DND-41 (cell line): ENCODE measurements at regions not wholly inside any gene's neighbourhood (a gene's known extent, or its start where the extent isn't known, plus 50 kb on each side); places are given as distances from the start of the nearest gene placed in this dataset.
A peak's percentile ranks its signal among the peaks of the same experiment; 100 is the strongest.

Experiments used
- ATAC-seq: fragments of 200-7000 bp; cut with Tn5 transposase; 3 replicates; pipeline ENCODE4 v1.9.1; 2021; ENCODE audit warnings: low read depth; ENCODE audit not compliant: insufficient read depth
- DNase-seq: peaks from one replicate; pipeline ENCODE4 v3.0.0-alpha.2; 2020
- H2AFZ ChIP-seq: 2 replicates; pipeline ENCODE4 v1.6.0; 2012; ENCODE audit warnings: low read depth, low read length
- H3K27ac ChIP-seq: 2 replicates; pipeline ENCODE4 v1.5.1; 2012; ENCODE audit warnings: low read length, inconsistent platforms
- H3K27me3 ChIP-seq: fragments of 200-600 bp; sonication (generic); 2 replicates; pipeline ENCODE4 v1.6.0; 2012; ENCODE audit warnings: low read length, mild to moderate bottlenecking, inconsistent platforms; ENCODE audit not compliant: insufficient read depth, poor library complexity
- H3K36me3 ChIP-seq: 2 replicates; pipeline ENCODE4 v1.5.1; 2012; ENCODE audit warnings: low read length, inconsistent platforms; ENCODE audit not compliant: insufficient read depth
- H3K4me1 ChIP-seq: 2 replicates; pipeline ENCODE4 v1.5.1; 2012; ENCODE audit warnings: mild to moderate bottlenecking, low read length; ENCODE audit not compliant: insufficient read depth
- H3K4me2 ChIP-seq: 2 replicates; pipeline ENCODE4 v1.6.0; 2012; ENCODE audit warnings: mild to moderate bottlenecking, moderate library complexity, low read length, inconsistent platforms; ENCODE audit not compliant: insufficient read depth
- H3K4me3 ChIP-seq, 2 experiments: fragments of 200-600 bp in 1 of 2; shearing (Covaris generic) in 1 of 2; 2 replicates each; pipeline ENCODE4 v1.5.1; 2012 to 2016; ENCODE audit warnings: inconsistent platforms in 2 of 2, low read length in 2 of 2, mild to moderate bottlenecking in 2 of 2, low read depth in 1 of 2, moderate library complexity in 1 of 2
- H3K79me2 ChIP-seq: 2 replicates; pipeline ENCODE4 v1.6.0; 2012; ENCODE audit warnings: low read length, inconsistent platforms; ENCODE audit not compliant: insufficient read depth
- H3K9ac ChIP-seq: 2 replicates; pipeline ENCODE4 v1.6.0; 2012; ENCODE audit warnings: low read depth, mild to moderate bottlenecking, inconsistent platforms, low read length, moderate library complexity
- H3K9me3 ChIP-seq: 2 replicates; pipeline ENCODE4 v1.5.1; 2012; ENCODE audit warnings: low read length, moderate library complexity, mild to moderate bottlenecking, inconsistent platforms; ENCODE audit not compliant: insufficient read depth, severe bottlenecking
- H4K20me1 ChIP-seq: 2 replicates; pipeline ENCODE4 v1.6.0; 2012; ENCODE audit warnings: low read length; ENCODE audit not compliant: insufficient read depth
- CTCF ChIP-seq: IDR thresholded peaks from 2 replicates; pipeline ENCODE4 v1.5.1; 2012; ENCODE audit warnings: borderline replicate concordance, low read length, moderate library complexity, mild to moderate bottlenecking; ENCODE audit not compliant: poor library complexity, severe bottlenecking; ENCODE audit errors: extremely low read depth
- EZH2 ChIP-seq: IDR thresholded peaks from 3 replicates; pipeline ENCODE4 v1.6.1; 2012; ENCODE audit warnings: borderline replicate concordance, low read depth, mild to moderate bottlenecking, moderate library complexity, low read length, inconsistent platforms; ENCODE audit not compliant: severe bottlenecking

- no peaks in the 10 kb centered on the region for H3K27me3 ChIP-seq
- no peak overlapping the region for H3K4me3 ChIP-seq
- H4K20me1 ChIP-seq = no peaks in the 10 kb centered on the region
- no peak overlapping the region for H3K4me2 ChIP-seq
- H3K4me1 ChIP-seq = no peaks in the 10 kb centered on the region
- no peaks in the 10 kb centered on the region for H3K79me2 ChIP-seq
- no peak overlapping the region for H3K27ac ChIP-seq
- H2AFZ ChIP-seq = no peak overlapping the region
- TF ChIP-seq CTCF = no peak
- TF ChIP-seq EZH2 = no peak
- DNase-seq (no peak), ATAC-seq (no peak)
- no peak overlapping the region for H3K9ac ChIP-seq
- no peaks in the 10 kb centered on the region for H3K36me3 ChIP-seq
- H3K9me3 ChIP-seq = no peaks in the 10 kb centered on the region
Measured at GRCh38 chrX:25344161-25344936, 328.6 kb upstream of the ARX start.

- Histone ChIP-seq H3K27ac (no peak overlapping the region), H3K4me2 (no peak overlapping the region), H3K27me3 (no peaks in the 10 kb centered on the region), H3K9ac (no peak overlapping the region), H3K9me3 (no peaks in the 10 kb centered on the region), H4K20me1 (no peaks in the 10 kb centered on the region), H3K36me3 (no peaks in the 10 kb centered on the region), H3K4me1 (no peaks in the 10 kb centered on the region), H3K4me3 (no peak overlapping the region), H2AFZ (no peak overlapping the region), H3K79me2 (no peaks in the 10 kb centered on the region)
- DNase-seq = no peak
- TF ChIP-seq EZH2 (no peak), CTCF (peak; percentile 6)
- ATAC-seq = no peak
Measured at GRCh38 chrX:25343060-25343459, 327.3 kb upstream of the ARX start.

GRCh38 chrX:25337841-25338240 is 322.1 kb upstream of the ARX start:
- no peaks in the 10 kb centered on the region for H3K36me3 ChIP-seq
- H3K4me2 ChIP-seq = no peak overlapping the region
- no peak overlapping the region for H3K9ac ChIP-seq
- no peaks in the 10 kb centered on the region for H4K20me1 ChIP-seq
- H3K9me3 ChIP-seq = no peaks in the 10 kb centered on the region
- no peak for TF ChIP-seq EZH2
- TF ChIP-seq CTCF = no peak
- no peaks in the 10 kb centered on the region for H3K27me3 ChIP-seq
- no peak overlapping the region for H2AFZ ChIP-seq
- DNase-seq (peak; percentile 20), ATAC-seq (peak; percentile 47; the same call in 1 of the 3 replicates)
- H3K4me3 ChIP-seq = no peak overlapping the region
- H3K27ac ChIP-seq = no peak overlapping the region
- no peaks in the 10 kb centered on the region for H3K79me2 ChIP-seq
- H3K4me1 ChIP-seq = no peaks in the 10 kb centered on the region
